GM06990 (cell line): ENCODE measurements at regions not wholly inside any gene's neighbourhood (a gene's known extent, or its start where the extent isn't known, plus 50 kb on each side); places are given as distances from the start of the nearest gene placed in this dataset.

Experiments
- DNase-seq: peaks from one replicate; pipeline ENCODE4 v3.0.0-alpha.2; 2011; ENCODE audit not compliant: insufficient read length; ENCODE audit errors: extremely low read depth
- H3K27me3 ChIP-seq: replicated peaks from 2 replicates; pipeline ENCODE4 v1.6.0; 2011; ENCODE audit warnings: low read length; ENCODE audit not compliant: control insufficient read depth, insufficient read depth
- H3K36me3 ChIP-seq: 2 replicates; pipeline ENCODE4 v1.5.1; 2011; ENCODE audit warnings: low read length; ENCODE audit not compliant: control insufficient read depth, insufficient read depth
- H3K4me3 ChIP-seq: replicated peaks from 2 replicates; pipeline ENCODE4 v1.5.1; 2011; ENCODE audit warnings: low read depth, mild to moderate bottlenecking, control low read depth, low read length
- TF ChIP-seq, protein P1 (sequence below): IDR thresholded peaks from 2 replicates; pipeline ENCODE4 v1.5.1; 2011; ENCODE audit warnings: low read length, control low read depth, mild to moderate bottlenecking, inconsistent platforms; ENCODE audit not compliant: insufficient read depth, poor library complexity, severe bottlenecking

DNA sequence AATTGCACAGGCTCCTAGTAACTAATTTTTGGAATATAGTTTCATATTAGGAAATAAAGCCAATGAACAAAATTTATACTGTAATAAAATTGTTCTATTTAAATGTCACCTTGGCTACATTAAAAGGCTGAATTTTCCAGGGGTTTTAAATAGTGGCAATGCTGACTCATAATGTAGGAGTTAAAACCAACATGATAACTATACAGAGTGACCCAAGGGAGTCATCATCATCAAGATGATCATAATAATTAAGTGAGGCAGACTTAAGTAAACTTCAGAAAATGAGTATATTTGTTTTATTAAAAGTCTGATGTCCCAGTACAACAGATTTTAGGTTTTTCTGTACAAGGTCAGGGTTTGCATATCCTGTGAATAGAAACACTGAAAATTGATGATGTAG is 183.4 kb downstream of the PLPPR4 start:
- no peak for DNase-seq
- Histone ChIP-seq H3K27me3 (no peaks in the 10 kb centered on the region), H3K36me3 (no peaks in the 10 kb centered on the region), H3K4me3 (no peak overlapping the region)
- TF ChIP-seq, protein P1, sequence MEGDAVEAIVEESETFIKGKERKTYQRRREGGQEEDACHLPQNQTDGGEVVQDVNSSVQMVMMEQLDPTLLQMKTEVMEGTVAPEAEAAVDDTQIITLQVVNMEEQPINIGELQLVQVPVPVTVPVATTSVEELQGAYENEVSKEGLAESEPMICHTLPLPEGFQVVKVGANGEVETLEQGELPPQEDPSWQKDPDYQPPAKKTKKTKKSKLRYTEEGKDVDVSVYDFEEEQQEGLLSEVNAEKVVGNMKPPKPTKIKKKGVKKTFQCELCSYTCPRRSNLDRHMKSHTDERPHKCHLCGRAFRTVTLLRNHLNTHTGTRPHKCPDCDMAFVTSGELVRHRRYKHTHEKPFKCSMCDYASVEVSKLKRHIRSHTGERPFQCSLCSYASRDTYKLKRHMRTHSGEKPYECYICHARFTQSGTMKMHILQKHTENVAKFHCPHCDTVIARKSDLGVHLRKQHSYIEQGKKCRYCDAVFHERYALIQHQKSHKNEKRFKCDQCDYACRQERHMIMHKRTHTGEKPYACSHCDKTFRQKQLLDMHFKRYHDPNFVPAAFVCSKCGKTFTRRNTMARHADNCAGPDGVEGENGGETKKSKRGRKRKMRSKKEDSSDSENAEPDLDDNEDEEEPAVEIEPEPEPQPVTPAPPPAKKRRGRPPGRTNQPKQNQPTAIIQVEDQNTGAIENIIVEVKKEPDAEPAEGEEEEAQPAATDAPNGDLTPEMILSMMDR: no peak

DNA sequence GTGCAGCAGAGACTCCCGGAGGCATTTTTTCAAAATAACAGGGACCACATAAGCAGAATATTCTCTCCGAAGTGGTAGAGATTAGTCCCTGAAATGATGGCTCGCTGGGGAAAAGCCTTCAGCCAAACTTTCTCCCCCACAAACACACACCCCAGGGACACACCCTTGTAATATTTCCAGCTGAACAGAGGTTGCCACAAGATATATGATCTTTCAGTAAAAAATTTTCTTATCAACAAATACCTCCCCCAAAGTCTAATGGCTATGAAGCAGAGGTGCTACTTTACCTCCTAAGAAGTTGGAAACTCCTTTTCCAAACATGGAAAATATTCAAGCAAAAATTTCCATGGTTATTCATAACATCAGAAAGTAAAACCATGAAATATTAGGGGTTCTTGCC is 190.2 kb upstream of the PALMD start:
- H3K27me3 ChIP-seq: no peaks in the 10 kb centered on the region
- no peaks in the 10 kb centered on the region for H3K36me3 ChIP-seq
- no peak for DNase-seq
- no peak overlapping the region for H3K4me3 ChIP-seq
- TF ChIP-seq, protein P1: no peak

DNA sequence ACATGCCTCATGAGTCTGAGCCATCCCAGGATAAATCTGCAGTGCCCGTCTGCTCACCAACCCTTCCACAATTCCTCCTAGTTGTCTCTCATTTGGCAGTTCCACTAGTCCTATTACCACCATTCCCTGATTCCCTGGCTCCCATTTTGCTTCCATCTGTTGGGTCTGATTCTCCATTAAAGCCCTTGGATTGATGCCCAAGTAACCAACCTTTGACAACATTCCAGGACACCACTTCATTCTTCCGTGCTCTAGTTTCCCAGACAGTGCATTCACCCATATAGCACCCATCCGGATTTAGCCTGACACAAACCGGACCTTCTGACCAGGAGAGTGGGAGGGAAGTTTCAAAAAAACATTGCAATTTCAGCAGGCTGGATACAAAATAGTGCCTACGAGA is 189.4 kb upstream of the PALMD start:
- DNase-seq: no peak
- TF ChIP-seq, protein P1: no peak
- no peak overlapping the region for H3K4me3 ChIP-seq
- no peaks in the 10 kb centered on the region for H3K27me3 ChIP-seq
- no peaks in the 10 kb centered on the region for H3K36me3 ChIP-seq

DNA sequence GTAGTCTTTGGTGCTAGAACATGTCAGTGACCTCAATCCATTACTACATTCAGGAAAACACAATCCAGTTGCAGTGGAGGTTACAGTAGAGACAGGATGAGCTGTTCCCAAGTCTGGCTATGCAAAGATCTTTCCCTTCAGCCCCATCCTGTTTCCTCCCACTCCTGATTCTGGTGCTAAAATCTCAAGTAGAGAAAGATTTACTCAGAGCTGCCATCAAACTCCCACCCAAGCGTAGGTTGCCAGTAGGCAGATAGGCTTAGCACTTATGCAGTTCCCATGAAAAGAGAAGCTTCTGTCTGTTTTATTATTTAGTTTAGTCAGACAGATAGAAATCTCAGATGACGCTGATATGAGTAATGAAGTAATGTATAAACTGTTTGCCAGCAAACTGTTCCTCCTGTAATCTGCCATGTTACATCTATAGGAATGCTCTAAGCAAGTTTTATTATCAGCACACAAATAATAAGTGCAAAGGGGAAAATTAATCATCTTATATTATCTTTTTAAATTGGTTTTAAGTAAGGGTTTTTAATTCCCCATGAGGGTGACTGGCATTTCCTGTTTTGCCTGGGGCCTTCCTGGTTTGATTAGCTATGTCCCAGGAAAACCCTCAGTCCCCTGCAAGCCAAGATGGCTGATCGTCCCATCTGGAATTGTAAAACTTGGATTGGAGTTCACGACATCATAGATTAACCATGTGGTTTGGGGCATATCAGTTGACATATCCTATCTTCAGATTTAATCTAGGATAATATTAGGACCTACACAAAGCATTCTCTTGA is 188.3 kb upstream of the PALMD start:
- Histone ChIP-seq H3K27me3 (no peaks in the 10 kb centered on the region), H3K4me3 (no peak overlapping the region), H3K36me3 (no peaks in the 10 kb centered on the region)
- TF ChIP-seq, protein P1: no peak
- no peak for DNase-seq

DNA sequence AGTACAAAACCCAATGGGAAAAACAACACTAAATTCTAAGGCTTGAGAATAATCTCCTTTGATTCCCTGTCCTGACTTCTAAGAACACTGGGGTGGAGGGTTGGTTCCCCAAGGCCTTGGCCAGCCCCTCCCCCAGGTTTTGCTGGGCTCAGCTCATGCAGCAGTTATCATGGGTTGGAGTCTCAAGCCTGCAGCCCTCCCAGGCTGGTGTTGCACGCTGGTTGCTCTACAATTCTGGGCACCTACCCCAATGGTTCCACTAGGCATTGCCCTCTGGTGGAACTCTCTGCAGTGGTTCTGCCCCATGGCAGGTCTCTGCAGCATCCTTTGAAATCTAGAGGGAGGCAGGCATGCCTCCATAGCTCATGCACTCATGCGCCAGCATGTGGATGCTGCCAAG is 184.4 kb upstream of the PALMD start:
- no peak for DNase-seq
- TF ChIP-seq, protein P1: no peak
- no peaks in the 10 kb centered on the region; the same call in 1 of the 2 replicates for H3K27me3 ChIP-seq
- no peak overlapping the region for H3K4me3 ChIP-seq
- H3K36me3 ChIP-seq: no peaks in the 10 kb centered on the region
